ENCODE measurements at regions not wholly inside any gene's neighbourhood (a gene's known extent, or its start where the extent isn't known, plus 50 kb on each side); places are given as distances from the start of the nearest gene placed in this dataset.

DNA sequence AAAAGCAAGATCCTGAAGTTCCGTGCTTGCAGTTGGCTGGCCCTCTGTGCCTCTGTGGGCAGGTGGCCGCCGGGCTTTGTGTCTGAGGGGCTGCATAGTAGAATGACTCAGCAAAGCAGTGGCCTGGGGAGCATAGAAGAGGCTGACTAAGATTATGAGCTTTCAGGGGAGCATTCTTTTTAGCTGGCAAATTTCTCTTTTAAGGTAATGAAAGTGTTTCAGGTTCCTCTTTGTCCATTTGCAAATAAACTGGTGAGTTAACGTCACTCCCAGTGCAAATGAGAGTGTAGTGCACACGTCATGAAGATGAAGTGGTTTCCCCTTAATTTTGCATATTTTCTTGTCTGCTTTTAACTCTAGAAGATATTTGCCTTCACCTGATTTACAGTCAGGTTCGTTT lies 98.6 kb downstream of the BCL2L11 start:
- peak; percentile 49 for DNase-seq
- H3K27ac Mint-ChIP-seq (ENCODE audit: unreplicated experiment): no peak overlapping the region
- H3K9me3 Mint-ChIP-seq (ENCODE audit: unreplicated experiment): peaks cover 10% of the 10 kb centered on the region
- TF ChIP-seq, protein P1, sequence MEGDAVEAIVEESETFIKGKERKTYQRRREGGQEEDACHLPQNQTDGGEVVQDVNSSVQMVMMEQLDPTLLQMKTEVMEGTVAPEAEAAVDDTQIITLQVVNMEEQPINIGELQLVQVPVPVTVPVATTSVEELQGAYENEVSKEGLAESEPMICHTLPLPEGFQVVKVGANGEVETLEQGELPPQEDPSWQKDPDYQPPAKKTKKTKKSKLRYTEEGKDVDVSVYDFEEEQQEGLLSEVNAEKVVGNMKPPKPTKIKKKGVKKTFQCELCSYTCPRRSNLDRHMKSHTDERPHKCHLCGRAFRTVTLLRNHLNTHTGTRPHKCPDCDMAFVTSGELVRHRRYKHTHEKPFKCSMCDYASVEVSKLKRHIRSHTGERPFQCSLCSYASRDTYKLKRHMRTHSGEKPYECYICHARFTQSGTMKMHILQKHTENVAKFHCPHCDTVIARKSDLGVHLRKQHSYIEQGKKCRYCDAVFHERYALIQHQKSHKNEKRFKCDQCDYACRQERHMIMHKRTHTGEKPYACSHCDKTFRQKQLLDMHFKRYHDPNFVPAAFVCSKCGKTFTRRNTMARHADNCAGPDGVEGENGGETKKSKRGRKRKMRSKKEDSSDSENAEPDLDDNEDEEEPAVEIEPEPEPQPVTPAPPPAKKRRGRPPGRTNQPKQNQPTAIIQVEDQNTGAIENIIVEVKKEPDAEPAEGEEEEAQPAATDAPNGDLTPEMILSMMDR (IDR thresholded peaks at IDR 0.05; ENCODE audit: partially characterized antibody, unreplicated experiment): no peak
- peaks cover 2% of the 10 kb centered on the region for H3K27me3 Mint-ChIP-seq (ENCODE audit: unreplicated experiment)
- no peak overlapping the region for H3K4me3 Mint-ChIP-seq (ENCODE audit: unreplicated experiment)
- peaks cover 5% of the 10 kb centered on the region for H3K4me1 Mint-ChIP-seq (ENCODE audit: low read depth, unreplicated experiment)
- peaks cover 13% of the 10 kb centered on the region for H3K36me3 Mint-ChIP-seq (ENCODE audit: unreplicated experiment)

DNA sequence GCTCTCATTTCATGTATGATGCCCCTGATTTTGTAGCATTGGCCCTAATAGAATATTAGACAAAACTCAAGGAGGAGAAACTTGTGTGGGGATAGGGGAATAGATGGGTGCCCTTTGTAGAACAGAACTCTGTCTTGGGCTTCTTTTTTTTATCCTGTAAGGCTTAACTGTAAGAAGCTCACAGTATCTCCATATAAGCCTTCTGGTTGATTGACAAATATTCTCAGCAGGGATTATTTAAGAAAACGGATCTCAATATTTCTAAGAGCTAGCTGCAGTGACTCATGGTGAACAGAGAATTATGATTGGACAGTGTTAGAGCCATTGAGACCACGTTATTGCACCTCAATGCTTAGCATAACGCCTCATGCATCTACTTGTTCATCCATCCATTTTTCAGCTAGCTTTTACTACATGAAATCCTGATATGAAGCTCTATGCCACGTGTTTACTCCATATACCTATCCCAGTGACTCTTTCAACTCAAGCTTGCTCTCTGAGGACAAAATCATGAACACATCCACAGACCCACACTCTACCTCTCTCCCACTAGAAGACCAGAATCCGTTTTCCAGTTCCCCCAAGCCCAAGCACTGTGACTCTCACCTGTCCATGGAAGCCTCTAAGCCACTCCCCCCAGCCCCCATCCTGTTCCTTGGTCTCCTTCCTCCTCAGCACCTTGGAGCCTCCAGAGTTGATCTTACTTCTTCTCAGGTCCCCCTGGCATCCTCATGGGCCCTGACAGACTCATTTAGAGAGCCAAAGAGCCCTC lies 99.2 kb downstream of the BCL2L11 start:
- Mint-ChIP-seq H3K4me1 (ENCODE audit: low read depth, unreplicated experiment) (peaks cover 5% of the 10 kb centered on the region), H3K27ac (ENCODE audit: unreplicated experiment) (no peak overlapping the region), H3K27me3 (ENCODE audit: unreplicated experiment) (peaks cover 2% of the 10 kb centered on the region), H3K4me3 (ENCODE audit: unreplicated experiment) (no peak overlapping the region), H3K36me3 (ENCODE audit: unreplicated experiment) (peaks cover 7% of the 10 kb centered on the region), H3K9me3 (ENCODE audit: unreplicated experiment) (peaks cover 10% of the 10 kb centered on the region)
- DNase-seq: no peak
- TF ChIP-seq, protein P1 (IDR thresholded peaks at IDR 0.05; ENCODE audit: partially characterized antibody, unreplicated experiment): no peak

DNA sequence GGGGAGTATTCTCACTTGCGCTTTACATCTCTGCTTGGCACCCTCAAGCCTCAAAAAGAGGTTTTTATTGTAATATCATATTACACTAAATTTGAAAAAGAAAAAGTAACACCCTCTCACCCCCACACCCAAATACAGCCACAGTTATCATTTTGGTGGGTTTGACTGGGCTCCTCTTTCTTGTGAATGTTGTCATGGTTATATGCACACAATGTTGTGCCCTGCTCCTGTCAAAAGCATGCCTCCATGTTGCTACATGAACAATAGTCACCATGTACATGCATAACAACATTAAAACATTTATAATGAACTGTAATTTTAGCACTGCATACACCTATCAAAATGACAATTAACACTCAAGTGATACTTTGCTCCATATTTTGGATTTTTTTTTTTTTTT lies 100.2 kb downstream of the BCL2L11 start:
- Mint-ChIP-seq H3K27me3 (ENCODE audit: unreplicated experiment) (peaks cover 4% of the 10 kb centered on the region), H3K27ac (ENCODE audit: unreplicated experiment) (no peak overlapping the region), H3K36me3 (ENCODE audit: unreplicated experiment) (peaks cover 10% of the 10 kb centered on the region), H3K4me3 (ENCODE audit: unreplicated experiment) (no peak overlapping the region), H3K4me1 (ENCODE audit: low read depth, unreplicated experiment) (peaks cover 5% of the 10 kb centered on the region), H3K9me3 (ENCODE audit: unreplicated experiment) (peaks cover 10% of the 10 kb centered on the region)
- DNase-seq: no peak
- TF ChIP-seq, protein P1 (IDR thresholded peaks at IDR 0.05; ENCODE audit: partially characterized antibody, unreplicated experiment): no peak

DNA sequence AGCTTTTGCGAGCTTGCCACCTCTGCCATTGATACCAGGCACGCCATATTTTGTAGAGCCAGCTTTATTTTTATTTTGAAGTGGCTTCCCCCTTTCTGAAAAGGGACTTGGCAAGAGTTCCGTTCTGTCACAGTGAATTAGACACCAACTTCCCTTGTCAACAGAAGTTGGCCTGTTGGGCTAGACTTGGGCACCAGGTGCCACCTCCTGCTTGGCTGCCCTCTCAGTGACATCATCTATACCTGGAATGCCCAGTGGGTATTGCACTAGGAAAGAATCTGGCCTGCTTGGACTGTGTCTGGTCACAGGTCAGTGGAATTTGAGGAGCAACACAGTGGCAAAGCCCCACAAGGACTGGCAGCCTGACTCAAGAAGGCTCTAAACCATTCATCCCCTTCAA lies 101.0 kb downstream of the BCL2L11 start:
- peaks cover 10% of the 10 kb centered on the region for H3K9me3 Mint-ChIP-seq (ENCODE audit: unreplicated experiment)

More for the DNA sequence above, 101.0 kb downstream of the BCL2L11 start:
- TF ChIP-seq, protein P1 (IDR thresholded peaks at IDR 0.05; ENCODE audit: partially characterized antibody, unreplicated experiment): no peak
- Mint-ChIP-seq H3K27me3 (ENCODE audit: unreplicated experiment) (peaks cover 4% of the 10 kb centered on the region), H3K4me3 (ENCODE audit: unreplicated experiment) (no peak overlapping the region), H3K4me1 (ENCODE audit: low read depth, unreplicated experiment) (peaks cover 5% of the 10 kb centered on the region), H3K36me3 (ENCODE audit: unreplicated experiment) (peaks cover 10% of the 10 kb centered on the region), H3K27ac (ENCODE audit: unreplicated experiment) (no peak overlapping the region)
- no peak for DNase-seq

Data from glutamatergic neuron (in vitro differentiated cells).